ENCODE measurements at regions not wholly inside any gene's neighbourhood (a gene's known extent, or its start where the extent isn't known, plus 50 kb on each side); places are given as distances from the start of the nearest gene placed in this dataset.
"Not testable (repeated sequence)": the region's sequence is repeated elsewhere in the genome, so short reads cannot be mapped to it uniquely, and the experiment has no call there.

GRCh38 chr13:43946281-43946680, 66.6 kb downstream of the LACC1 start:
- DNase-seq, result no peak

DNA sequence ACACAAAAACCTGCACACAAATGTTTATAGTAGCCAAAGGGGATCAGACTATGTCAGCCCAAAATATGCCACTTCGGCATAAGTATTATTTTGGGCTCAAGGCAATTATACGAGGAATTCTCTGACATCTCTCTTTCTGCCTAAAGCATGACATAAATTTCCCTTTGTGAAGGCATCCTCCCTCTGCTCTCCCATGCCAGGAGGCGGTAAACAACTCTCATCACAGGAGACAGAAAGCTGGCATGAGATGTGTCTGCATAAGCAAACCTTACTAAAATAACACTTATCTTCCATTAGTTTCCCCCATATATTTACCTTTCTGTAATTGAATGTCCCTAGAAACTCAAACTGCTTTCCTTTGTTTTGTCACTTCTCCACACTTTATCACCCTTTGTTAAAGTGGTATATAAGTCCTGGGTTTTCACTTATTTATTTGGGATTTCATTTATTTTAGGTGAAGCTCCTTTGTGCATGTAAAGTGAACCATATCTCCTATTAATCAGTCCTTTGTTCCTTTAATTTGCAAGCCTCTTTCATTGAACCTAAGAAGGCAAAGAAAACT, 68.3 kb downstream of the LACC1 start:
- no peak for DNase-seq

DNA sequence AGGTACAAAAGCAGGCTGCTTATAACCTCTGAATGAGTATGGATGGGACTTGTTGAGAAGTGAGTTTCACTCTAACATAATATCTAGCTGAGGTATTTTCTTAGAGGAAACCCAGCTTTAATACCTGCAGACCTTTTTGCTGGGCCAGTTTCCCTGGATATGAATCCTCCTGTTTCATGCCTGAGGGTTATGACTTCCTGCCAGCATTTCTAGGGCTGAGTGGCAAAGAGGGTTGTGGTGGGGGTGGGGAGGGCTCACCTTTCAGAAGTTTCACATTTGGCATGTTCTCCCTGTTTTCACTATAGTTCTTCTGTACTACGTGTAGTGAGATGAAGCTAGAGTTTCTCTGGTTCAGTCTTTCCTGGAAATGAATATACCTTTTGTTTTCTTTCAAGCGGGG, 73.7 kb downstream of the LACC1 start:
- DNase-seq, result no peak

- not testable (repeated sequence) for DNase-seq
These were observed 77.3 kb downstream of the LACC1 start for GRCh38 chr13:43956975-43957374.

GRCh38 chr13:43959291-43959690, 79.6 kb downstream of the LACC1 start:
- no peak for DNase-seq

DNA sequence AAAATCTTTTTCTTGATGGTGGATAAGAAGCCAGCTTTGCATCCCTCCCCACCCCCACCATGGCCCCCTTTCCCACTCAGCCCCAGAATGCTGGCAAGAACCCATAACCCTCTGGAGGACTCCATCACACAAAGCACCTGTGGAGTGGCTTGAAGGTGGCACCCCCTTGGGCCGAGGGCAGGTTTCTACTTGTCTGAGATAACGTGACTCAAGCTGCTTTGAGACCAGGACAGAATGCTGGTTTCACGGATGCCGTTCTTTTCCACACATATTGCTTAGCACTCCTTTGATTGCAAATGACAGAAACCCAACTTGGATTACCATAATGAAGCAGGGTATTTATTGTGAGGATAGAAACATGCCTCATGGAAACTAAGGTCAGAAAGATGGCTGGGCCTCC, 82.2 kb downstream of the LACC1 start:
- no peak for DNase-seq

DNA sequence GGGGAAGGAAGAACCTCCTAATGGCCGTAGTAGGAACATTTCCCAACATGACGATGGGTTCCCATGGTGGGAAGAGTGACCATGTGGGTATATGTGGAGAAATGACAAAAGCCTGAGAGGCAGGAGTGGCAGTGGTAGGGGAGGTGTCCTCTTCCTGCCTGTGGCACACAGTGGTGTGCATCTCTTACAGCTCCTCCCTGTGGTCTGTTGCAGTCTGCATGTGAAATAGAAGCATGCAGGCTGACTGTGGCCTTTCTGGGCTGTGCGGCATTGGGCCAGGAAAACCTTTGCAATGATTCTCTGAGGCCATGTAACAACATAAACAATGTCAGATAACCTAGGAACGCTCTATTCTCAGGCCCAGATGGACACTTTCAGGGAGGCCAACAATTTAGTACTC, 84.0 kb downstream of the LACC1 start:
- DNase-seq, result no peak

DNA sequence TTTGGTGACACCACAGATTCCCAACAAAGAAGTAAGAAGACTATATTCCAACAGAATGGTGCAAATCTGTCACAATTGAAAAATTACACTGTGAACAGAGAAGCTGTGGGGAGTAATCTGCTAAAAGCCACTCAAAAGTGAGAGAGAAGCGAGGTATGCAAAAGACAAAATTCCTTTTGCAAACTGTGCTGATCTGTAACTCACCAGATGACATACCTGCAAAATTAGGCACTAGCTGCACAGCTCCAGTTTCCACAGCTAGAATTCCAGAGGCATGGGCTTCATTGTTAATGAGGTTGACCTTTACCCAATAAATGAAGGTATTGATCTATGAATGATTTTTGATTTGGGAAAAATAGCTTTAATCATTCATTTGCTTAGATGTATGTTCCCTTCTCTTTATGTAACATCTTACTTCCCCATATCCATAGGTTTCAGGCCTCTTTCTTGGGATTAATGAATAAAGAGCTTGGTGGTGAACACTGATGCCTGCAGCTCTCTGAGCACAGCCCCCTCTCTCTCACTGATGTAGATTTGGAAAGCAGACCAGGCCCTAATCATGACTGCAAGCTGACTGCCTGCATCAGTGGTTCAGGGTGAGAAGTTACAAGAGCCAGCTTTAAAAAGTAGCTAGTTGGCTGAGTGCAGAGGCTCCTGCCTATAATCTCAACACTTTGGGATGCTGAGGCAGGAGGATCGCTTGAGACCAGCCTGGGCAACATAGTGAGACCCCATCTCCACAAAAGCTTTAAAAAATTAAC, 85.2 kb downstream of the LACC1 start:
- no peak for DNase-seq

DNA sequence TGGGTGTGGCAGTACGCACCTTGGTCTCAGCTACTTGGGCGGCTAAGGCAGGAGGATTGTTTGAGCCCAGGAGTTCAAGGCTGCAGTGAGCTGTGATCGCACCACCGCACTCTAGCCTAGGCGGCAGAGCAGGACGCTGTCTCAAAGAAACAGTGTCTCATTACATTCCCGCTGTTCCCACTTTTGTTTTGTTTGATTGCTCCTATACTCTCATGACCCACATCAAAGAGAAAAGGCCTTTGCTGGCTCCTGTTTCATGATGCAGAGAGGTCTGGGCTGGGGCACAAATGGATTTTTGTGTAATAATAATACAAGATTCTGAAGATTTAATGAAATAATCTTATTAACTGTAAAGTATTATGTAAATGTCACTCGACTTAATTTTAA, 85.7 kb downstream of the LACC1 start:
- no peak for DNase-seq

GRCh38 chr13:43968251-43968942, 88.7 kb downstream of the LACC1 start:
- DNase-seq, result not testable (repeated sequence)

- not testable (repeated sequence) for DNase-seq
These were observed 89.4 kb downstream of the LACC1 start for GRCh38 chr13:43968943-43969690.

- not testable (repeated sequence) for DNase-seq
These were observed 90.2 kb downstream of the LACC1 start for GRCh38 chr13:43969919-43970318.

DNA sequence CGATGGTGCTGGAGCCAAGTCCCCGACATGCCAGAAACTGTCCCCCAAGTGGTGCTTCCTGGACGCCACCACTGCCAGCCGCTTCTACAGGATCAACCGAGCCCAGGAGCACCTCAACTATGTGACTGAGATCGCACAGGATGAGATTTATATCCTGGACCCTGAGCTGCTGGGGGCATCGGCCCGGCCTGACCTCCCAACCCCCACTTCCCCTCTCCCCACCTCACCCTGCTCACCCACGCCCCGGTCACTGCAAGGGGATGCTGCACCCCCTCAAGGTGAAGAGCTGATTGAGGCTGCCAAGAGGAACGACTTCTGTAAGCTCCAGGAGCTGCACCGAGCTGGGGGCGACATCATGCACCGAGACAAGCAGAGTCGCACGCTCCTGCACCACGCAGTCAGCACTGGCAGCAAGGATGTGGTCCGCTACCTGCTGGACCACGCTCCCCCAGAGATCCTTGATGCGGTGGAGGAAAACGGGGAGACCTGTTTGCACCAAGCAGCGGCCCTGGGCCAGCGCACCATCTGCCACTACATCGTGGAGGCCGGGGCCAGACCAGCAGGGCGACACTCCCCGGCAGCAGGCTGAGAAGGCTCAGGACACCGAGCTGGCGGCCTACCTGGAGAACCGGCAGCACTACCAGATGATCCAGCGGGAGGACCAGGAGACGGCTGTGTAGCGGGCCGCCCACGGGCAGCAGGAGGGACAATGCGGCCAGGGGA, 91.0 kb downstream of the LACC1 start:
- not testable (repeated sequence) for DNase-seq

DNA sequence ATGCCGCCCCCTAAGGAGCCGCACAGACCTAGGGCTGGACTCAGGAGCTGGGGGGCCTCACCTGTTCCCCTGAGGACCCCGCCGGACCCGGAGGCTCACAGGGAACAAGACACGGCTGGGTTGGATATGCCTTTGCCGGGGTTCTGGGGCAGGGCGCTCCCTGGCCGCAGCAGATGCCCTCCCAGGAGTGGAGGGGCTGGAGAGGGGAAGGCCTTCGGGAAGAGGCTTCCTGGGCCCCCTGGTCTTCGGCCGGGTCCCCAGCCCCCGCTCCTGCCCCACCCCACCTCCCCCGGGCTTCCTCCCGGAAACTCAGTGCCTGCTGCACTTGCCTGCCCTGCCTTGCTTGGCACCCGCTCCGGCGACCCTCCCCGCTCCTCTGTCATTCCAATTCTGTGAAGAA, 91.6 kb downstream of the LACC1 start:
- not testable (repeated sequence) for DNase-seq

- no peak for DNase-seq
These were observed 98.2 kb downstream of the LACC1 start for GRCh38 chr13:43977911-43978310.

- DNase-seq, result no peak
These were observed 99.0 kb downstream of the LACC1 start for GRCh38 chr13:43978688-43979087.

- DNase-seq, result no peak
These were observed 99.8 kb downstream of the LACC1 start for GRCh38 chr13:43979492-43979891.

DNA sequence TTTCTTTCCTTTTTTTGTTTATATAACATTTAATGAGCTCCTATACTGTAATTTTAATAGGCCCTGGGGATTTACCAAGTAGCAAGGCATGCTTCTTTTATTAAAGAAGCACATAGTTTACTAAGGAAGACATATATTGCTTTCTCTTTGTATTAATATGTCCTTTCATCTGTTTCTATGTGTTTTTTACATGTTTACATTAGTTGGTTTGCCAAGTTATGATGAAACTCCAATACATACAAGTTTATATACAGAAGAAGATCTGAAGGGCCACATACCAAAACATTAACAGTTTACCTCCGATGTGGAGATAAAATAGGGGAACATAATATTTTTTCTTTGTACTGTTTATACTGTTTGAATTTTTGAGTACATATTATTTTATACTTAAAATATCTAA, 100.9 kb downstream of the LACC1 start:
- DNase-seq, result no peak

GRCh38 chr13:43981091-43981490, 101.4 kb downstream of the LACC1 start:
- no peak for DNase-seq

DNA sequence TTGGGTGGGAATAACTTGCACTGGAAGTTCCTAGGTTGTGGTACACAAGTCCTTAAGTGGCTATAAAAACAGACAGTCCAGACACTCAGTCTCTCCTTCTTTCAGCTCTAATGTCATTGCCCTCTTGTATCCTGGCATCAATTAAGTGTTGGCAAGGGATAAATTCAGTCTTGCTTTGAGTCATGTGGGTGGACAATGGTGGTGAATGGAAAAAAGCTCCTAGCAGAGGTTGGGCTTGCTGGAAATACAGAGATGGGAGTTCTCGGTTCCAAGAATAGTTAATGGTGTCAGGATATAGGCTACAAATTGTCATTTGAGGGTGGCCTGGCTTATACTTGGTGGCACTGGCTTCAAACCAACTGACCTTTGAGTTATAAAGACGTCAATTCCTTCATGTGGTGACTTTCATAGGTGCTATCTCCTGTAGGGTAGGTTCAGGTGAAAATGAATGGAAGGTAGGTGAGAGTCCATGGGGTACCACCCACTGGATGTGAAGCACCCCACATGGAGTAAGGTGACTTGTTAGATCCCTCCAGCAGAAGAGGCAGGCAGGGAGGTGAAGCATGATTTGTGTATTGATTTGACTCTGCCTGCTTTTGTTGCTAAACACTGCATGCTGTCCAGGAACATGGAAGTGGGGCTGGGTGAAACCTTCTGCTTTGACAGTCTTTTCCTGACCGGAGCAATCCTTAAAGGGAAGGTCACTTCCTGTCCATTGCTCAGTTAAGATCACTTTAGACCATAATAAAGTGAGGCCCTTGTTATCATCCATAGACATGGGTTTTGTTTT, 102.0 kb downstream of the LACC1 start:
- no peak for DNase-seq

GRCh38 chr13:43983373-43983772, 103.7 kb downstream of the LACC1 start:
- DNase-seq, result no peak

GRCh38 chr13:43984292-43984691, 104.6 kb downstream of the LACC1 start:
- no peak for DNase-seq

Measured in inflammatory macrophage treated with lipopolysaccharide for 4 hours (primary cell).